ENCODE measurements at regions not wholly inside any gene's neighbourhood (a gene's known extent, or its start where the extent isn't known, plus 50 kb on each side); places are given as distances from the start of the nearest gene placed in this dataset.

GRCh38 chr18:986552-986951 is 81.9 kb downstream of the ADCYAP1 start:
- H3K4me1 Mint-ChIP-seq = no peaks in the 10 kb centered on the region
- H3K4me3 Mint-ChIP-seq = no peak overlapping the region
- peaks cover 0 to 4% (median 3%) of the 10 kb centered on the region in 3 donors for H3K9me3 Mint-ChIP-seq
- H3K36me3 Mint-ChIP-seq = no peaks in the 10 kb centered on the region
- H3K27ac Mint-ChIP-seq = no peak overlapping the region
- H3K27me3 Mint-ChIP-seq = no peaks in the 10 kb centered on the region

GRCh38 chr18:987325-988186 is 82.9 kb downstream of the ADCYAP1 start:
- Mint-ChIP-seq H3K27ac (no peak overlapping the region), H3K4me3 (no peak overlapping the region), H3K36me3 (no peaks in the 10 kb centered on the region), H3K9me3 (peaks cover 0 to 7% (median 3%) of the 10 kb centered on the region in 3 donors), H3K27me3 (no peaks in the 10 kb centered on the region), H3K4me1 (no peaks in the 10 kb centered on the region)

GRCh38 chr18:989425-989824 is 84.8 kb downstream of the ADCYAP1 start:
- Mint-ChIP-seq H3K36me3 (no peaks in the 10 kb centered on the region), H3K4me3 (no peak overlapping the region), H3K27ac (no peak overlapping the region), H3K9me3 (peaks cover under 1 to 9% (median 3%) of the 10 kb centered on the region in 3 donors), H3K27me3 (no peaks in the 10 kb centered on the region), H3K4me1 (no peaks in the 10 kb centered on the region)

- H3K36me3 Mint-ChIP-seq = no peaks in the 10 kb centered on the region
- H3K4me3 Mint-ChIP-seq = no peak overlapping the region
- no peaks in the 10 kb centered on the region for H3K4me1 Mint-ChIP-seq
- no peaks in the 10 kb centered on the region for H3K27me3 Mint-ChIP-seq
- H3K9me3 Mint-ChIP-seq = peaks cover 3 to 9% (median 4%) of the 10 kb centered on the region in 3 donors
- no peak overlapping the region for H3K27ac Mint-ChIP-seq
Measured at GRCh38 chr18:990197-990596, 85.5 kb downstream of the ADCYAP1 start.

GRCh38 chr18:991441-991840 is 86.8 kb downstream of the ADCYAP1 start:
- no peak overlapping the region for H3K4me3 Mint-ChIP-seq

GRCh38 chr18:993560-993959 is 88.9 kb downstream of the ADCYAP1 start:
- Mint-ChIP-seq H3K4me3 (no peak overlapping the region), H3K27ac (no peak overlapping the region), H3K36me3 (no peaks in the 10 kb centered on the region)

More at GRCh38 chr18:991441-991840, 86.8 kb downstream of the ADCYAP1 start:
- Mint-ChIP-seq H3K27me3 (no peaks in the 10 kb centered on the region), H3K9me3 (peaks cover 3 to 12% (median 4%) of the 10 kb centered on the region in 3 donors), H3K36me3 (no peaks in the 10 kb centered on the region), H3K4me1 (no peaks in the 10 kb centered on the region), H3K27ac (no peak overlapping the region)

GRCh38 chr18:995629-996028 is 91.0 kb downstream of the ADCYAP1 start:
- H3K4me1 Mint-ChIP-seq = no peaks in the 10 kb centered on the region

More at GRCh38 chr18:993560-993959, 88.9 kb downstream of the ADCYAP1 start:
- Mint-ChIP-seq H3K4me1 (no peaks in the 10 kb centered on the region), H3K27me3 (no peaks in the 10 kb centered on the region), H3K9me3 (peaks cover 0 to 13% (median 4%) of the 10 kb centered on the region in 3 donors)

GRCh38 chr18:997499-997898 is 92.8 kb downstream of the ADCYAP1 start:
- Mint-ChIP-seq H3K9me3 (peaks cover 2 to 16% (median 11%) of the 10 kb centered on the region in 3 donors), H3K27me3 (no peaks in the 10 kb centered on the region), H3K4me1 (no peaks in the 10 kb centered on the region), H3K27ac (no peak overlapping the region), H3K4me3 (no peak overlapping the region), H3K36me3 (no peaks in the 10 kb centered on the region)

More at GRCh38 chr18:995629-996028, 91.0 kb downstream of the ADCYAP1 start:
- H3K36me3 Mint-ChIP-seq = no peaks in the 10 kb centered on the region
- H3K9me3 Mint-ChIP-seq = peaks cover 0 to 13% (median 7%) of the 10 kb centered on the region in 3 donors
- no peaks in the 10 kb centered on the region for H3K27me3 Mint-ChIP-seq
- H3K27ac Mint-ChIP-seq = no peak overlapping the region
- no peak overlapping the region for H3K4me3 Mint-ChIP-seq

GRCh38 chr18:998936-999335 is 94.3 kb downstream of the ADCYAP1 start:
- Mint-ChIP-seq H3K4me1 (no peaks in the 10 kb centered on the region), H3K36me3 (no peaks in the 10 kb centered on the region), H3K27me3 (no peaks in the 10 kb centered on the region), H3K9me3 (peaks cover 5 to 19% (median 12%) of the 10 kb centered on the region in 3 donors), H3K4me3 (no peak overlapping the region), H3K27ac (no peak overlapping the region)

GRCh38 chr18:1002653-1003178 is 98.0 kb downstream of the ADCYAP1 start:
- Mint-ChIP-seq H3K36me3 (no peaks in the 10 kb centered on the region), H3K27me3 (no peaks in the 10 kb centered on the region), H3K27ac (no peak overlapping the region), H3K4me3 (no peak overlapping the region), H3K9me3 (peaks cover 4 to 20% (median 5%) of the 10 kb centered on the region in 3 donors), H3K4me1 (no peaks in the 10 kb centered on the region)

- H3K4me3 Mint-ChIP-seq = no peak overlapping the region
- H3K27ac Mint-ChIP-seq = peak overlapping the region in 1 of 3 donors; percentile 54
- H3K36me3 Mint-ChIP-seq = no peaks in the 10 kb centered on the region
- no peaks in the 10 kb centered on the region for H3K27me3 Mint-ChIP-seq
- H3K9me3 Mint-ChIP-seq = peaks cover 3 to 20% (median 5%) of the 10 kb centered on the region in 3 donors
- no peaks in the 10 kb centered on the region for H3K4me1 Mint-ChIP-seq
Measured at GRCh38 chr18:1003499-1003898, 98.8 kb downstream of the ADCYAP1 start.

GRCh38 chr18:1006304-1006703 is 101.6 kb downstream of the ADCYAP1 start:
- Mint-ChIP-seq H3K27me3 (no peaks in the 10 kb centered on the region), H3K9me3 (peaks cover 3 to 11% (median 5%) of the 10 kb centered on the region in 3 donors), H3K4me3 (no peak overlapping the region), H3K36me3 (no peaks in the 10 kb centered on the region), H3K27ac (no peak overlapping the region), H3K4me1 (no peaks in the 10 kb centered on the region)

GRCh38 chr18:1006965-1007364 is 102.3 kb downstream of the ADCYAP1 start:
- Mint-ChIP-seq H3K9me3 (peaks cover 3 to 8% (median 4%) of the 10 kb centered on the region in 3 donors), H3K27ac (peak overlapping the region in 1 of 3 donors; percentile 16), H3K36me3 (no peaks in the 10 kb centered on the region), H3K4me3 (no peak overlapping the region), H3K4me1 (no peaks in the 10 kb centered on the region), H3K27me3 (no peaks in the 10 kb centered on the region)

- H3K9me3 Mint-ChIP-seq = peaks cover 0 to 3% (median 0%) of the 10 kb centered on the region in 3 donors
- H3K27me3 Mint-ChIP-seq = no peaks in the 10 kb centered on the region
- H3K27ac Mint-ChIP-seq = no peak overlapping the region
- H3K4me3 Mint-ChIP-seq = no peak overlapping the region
- H3K36me3 Mint-ChIP-seq = no peaks in the 10 kb centered on the region
- H3K4me1 Mint-ChIP-seq = no peaks in the 10 kb centered on the region
Measured at GRCh38 chr18:1011349-1011748, 106.7 kb downstream of the ADCYAP1 start.

GRCh38 chr18:1012775-1013174 is 108.1 kb downstream of the ADCYAP1 start:
- Mint-ChIP-seq H3K4me1 (no peaks in the 10 kb centered on the region), H3K27me3 (no peaks in the 10 kb centered on the region), H3K4me3 (no peak overlapping the region), H3K36me3 (no peaks in the 10 kb centered on the region), H3K27ac (no peak overlapping the region), H3K9me3 (peaks cover 0 to 3% (median 0%) of the 10 kb centered on the region in 3 donors)
